H1 (cell line): ENCODE measurements at regions not wholly inside any gene's neighbourhood (a gene's known extent, or its start where the extent isn't known, plus 50 kb on each side); places are given as distances from the start of the nearest gene placed in this dataset.

Source experiments
- CTCF ChIA-PET: fragments of 300-600 bp; sonication (Branson Sonifier 250); formaldehyde crosslinking; loops from one replicate; lab custom pipeline; 2021; ENCODE audit not compliant: partially characterized antibody; lab: Charles Lee
- POLR2A ChIA-PET: fragments of 300-600 bp; sonication (Branson Sonifier 250); formaldehyde crosslinking; loops from one replicate; lab custom pipeline; 2021; ENCODE audit warnings: inconsistent platforms; ENCODE audit not compliant: partially characterized antibody; lab: Charles Lee
- DNase-seq, 2 experiments: peaks; one replicate each; pipeline versions ENCODE4 v3.0.0 to v3.0.0-alpha.2; 2010 to 2022; ENCODE audit warnings: low spot score in 2 of 2, low read depth in 1 of 2, mixed read lengths in 1 of 2
- FAIRE-seq: peaks from 2 replicates; lab custom pipeline; 2011; peaks lifted over from hg19 to GRCh38; lab: Jason Lieb, UNC
- H2AFZ ChIP-seq: 2 replicates; pipeline ENCODE4 v1.8.1; 2012; ENCODE audit warnings: low read length, inconsistent platforms
- H2AK5ac ChIP-seq: 2 replicates; pipeline ENCODE4 v1.6.1; 2013; ENCODE audit warnings: low read depth, low read length
- H2BK120ac ChIP-seq: replicated peaks from 2 replicates; pipeline ENCODE3; 2013; ENCODE audit warnings: low read depth, low read length, inconsistent platforms
- H2BK12ac ChIP-seq: 2 replicates; pipeline ENCODE4 v1.6.1; 2013; ENCODE audit warnings: low read depth, low read length
- H2BK15ac ChIP-seq: 2 replicates; pipeline ENCODE4 v1.6.1; 2013; ENCODE audit warnings: low read length
- H2BK20ac ChIP-seq: 2 replicates; pipeline ENCODE4 v1.6.1; 2013; ENCODE audit warnings: low read length
- H2BK5ac ChIP-seq: 2 replicates; pipeline ENCODE4 v1.6.1; 2013; ENCODE audit warnings: low read depth, low read length
- H3K14ac ChIP-seq: 2 replicates; pipeline ENCODE4 v1.6.1; 2013; ENCODE audit warnings: inconsistent platforms; ENCODE audit not compliant: insufficient read length
- H3K18ac ChIP-seq: 2 replicates; pipeline ENCODE4 v1.6.1; 2013; ENCODE audit warnings: low read length; ENCODE audit errors: extremely low read depth
- H3K23ac ChIP-seq: 2 replicates; pipeline ENCODE4 v1.6.1; 2013; ENCODE audit warnings: inconsistent platforms; ENCODE audit not compliant: insufficient read length
- H3K23me2 ChIP-seq: 2 replicates; pipeline ENCODE4 v1.6.1; 2013; ENCODE audit warnings: low read depth, low read length
- H3K27ac ChIP-seq: 2 replicates; pipeline ENCODE4 v1.6.1; 2011; ENCODE audit warnings: low read depth, low read length, inconsistent platforms
- H3K27me3 ChIP-seq, 4 experiments: replicated peaks in 1 of 4; 1 replicate in 1 of 4; 2 replicates in 3 of 4; pipeline versions ENCODE4 v1.6.1 to v1.8.1; 2011 to 2013; ENCODE audit warnings: low read length in 3 of 4, mild to moderate bottlenecking in 3 of 4, inconsistent platforms in 2 of 4, mixed read lengths in 2 of 4, moderate library complexity in 1 of 4; ENCODE audit not compliant: control insufficient read depth in 3 of 4, insufficient read depth in 3 of 4; ENCODE audit errors: extremely low read depth in 1 of 4
- H3K36me3 ChIP-seq, 4 experiments: 2 replicates each; pipeline versions ENCODE4 v1.6.1 to v1.8.1; 2011 to 2013; ENCODE audit warnings: mild to moderate bottlenecking in 4 of 4, low read length in 3 of 4, moderate library complexity in 2 of 4, control low read depth in 1 of 4, inconsistent platforms in 1 of 4; ENCODE audit not compliant: insufficient read depth in 4 of 4, control insufficient read depth in 2 of 4
- H3K4ac ChIP-seq: replicated peaks from 2 replicates; pipeline ENCODE3; 2013; ENCODE audit warnings: low read length, low read depth, mixed read lengths, inconsistent platforms; ENCODE audit not compliant: insufficient read length
- H3K4me1 ChIP-seq, 4 experiments: replicated peaks in 1 of 4; 1 replicate in 1 of 4; 2 replicates in 3 of 4; pipeline versions ENCODE4 v1.6.1 to v1.8.1; 2011 to 2013; ENCODE audit warnings: low read length in 3 of 4, inconsistent platforms in 2 of 4, mixed read lengths in 1 of 4; ENCODE audit not compliant: insufficient read depth in 4 of 4, control insufficient read depth in 3 of 4
- H3K4me2 ChIP-seq, 2 experiments: 2 replicates each; pipeline versions ENCODE4 v1.6.1 to v1.8.1; 2011 to 2013; ENCODE audit warnings: low read depth in 2 of 2, low read length in 2 of 2, control low read depth in 1 of 2, inconsistent platforms in 1 of 2, mild to moderate bottlenecking in 1 of 2; ENCODE audit not compliant: insufficient read depth in 1 of 2
- H3K4me3 ChIP-seq, 4 experiments: fragments of 200-600, 300-600 bp in 1 of 4; sonication (generic), shearing (Covaris generic), sonication (Bioruptor Twin) in 1 of 4; 2 replicates each; pipeline versions ENCODE4 v1.5.1 to v1.8.1; 2011 to 2016; ENCODE audit warnings: low read length in 4 of 4, low read depth in 3 of 4, control low read depth in 2 of 4, inconsistent platforms in 2 of 4, mild to moderate bottlenecking in 2 of 4, mixed read lengths in 1 of 4, moderate library complexity in 1 of 4; ENCODE audit not compliant: insufficient read depth in 2 of 4; ENCODE audit errors: extremely low read depth in 1 of 4
- H3K56ac ChIP-seq: replicated peaks from 2 replicates; pipeline ENCODE3; 2013; ENCODE audit warnings: low read depth, mild to moderate bottlenecking, mixed read lengths, low read length, inconsistent platforms; ENCODE audit not compliant: insufficient read length
- H3K79me1 ChIP-seq: 2 replicates; pipeline ENCODE4 v1.6.1; 2013; ENCODE audit warnings: low read depth, low read length, control low read depth
- H3K79me2 ChIP-seq, 2 experiments: 2 replicates each; pipeline versions ENCODE4 v1.6.1 to v1.8.1; 2012 to 2013; ENCODE audit warnings: low read length in 2 of 2, mild to moderate bottlenecking in 2 of 2, inconsistent platforms in 1 of 2; ENCODE audit not compliant: insufficient read depth in 2 of 2, control insufficient read depth in 1 of 2
- H3K9ac ChIP-seq, 4 experiments: replicated peaks in 1 of 4; 1 replicate in 1 of 4; 2 replicates in 3 of 4; pipeline versions ENCODE4 v1.6.1 to v1.8.1; 2011 to 2013; ENCODE audit warnings: low read depth in 3 of 4, low read length in 3 of 4, control low read depth in 2 of 4, mild to moderate bottlenecking in 2 of 4, moderate library complexity in 2 of 4, inconsistent platforms in 1 of 4; ENCODE audit errors: extremely low read depth in 1 of 4
- H3K9me3 ChIP-seq, 2 experiments: 2 replicates each; pipeline versions ENCODE4 v1.6.1 to v1.8.1; 2012 to 2013; ENCODE audit warnings: mild to moderate bottlenecking in 2 of 2, moderate library complexity in 2 of 2, control low read depth in 1 of 2, inconsistent platforms in 1 of 2, low read depth in 1 of 2, low read length in 1 of 2, mixed read lengths in 1 of 2; ENCODE audit not compliant: insufficient read depth in 2 of 2
- H4K20me1 ChIP-seq, 2 experiments: replicated peaks in 1 of 2; 2 replicates each; pipeline versions ENCODE3 to v1.8.1; 2011 to 2013; ENCODE audit warnings: inconsistent platforms in 2 of 2, low read length in 2 of 2, mild to moderate bottlenecking in 1 of 2; ENCODE audit not compliant: insufficient read depth in 2 of 2, control insufficient read depth in 1 of 2
- H4K5ac ChIP-seq: 2 replicates; pipeline ENCODE4 v1.6.1; 2013; ENCODE audit warnings: low read length, low read depth, mixed read lengths, inconsistent platforms; ENCODE audit not compliant: insufficient read length
- H4K8ac ChIP-seq: 2 replicates; pipeline ENCODE4 v1.8.0; 2013; ENCODE audit warnings: mild to moderate bottlenecking, moderate library complexity, low read length, inconsistent platforms; ENCODE audit not compliant: insufficient read depth; ENCODE audit errors: extremely low read depth
- H4K91ac ChIP-seq: replicated peaks from 2 replicates; pipeline ENCODE3; 2013; ENCODE audit warnings: low read length, mixed read lengths, inconsistent platforms; ENCODE audit not compliant: insufficient read length
- BCL11A ChIP-seq, 2 experiments: IDR thresholded peaks; one replicate each; pipeline ENCODE4 v1.6.1; 2011; ENCODE audit warnings: low read depth in 2 of 2, low read length in 2 of 2, mild to moderate bottlenecking in 2 of 2
- CEBPB ChIP-seq: IDR thresholded peaks from 2 replicates; pipeline ENCODE4 v1.6.1; 2012; ENCODE audit warnings: low read depth, low read length
- CHD1 ChIP-seq: IDR thresholded peaks from 2 replicates; pipeline ENCODE4 v1.6.1; 2012; ENCODE audit warnings: low read depth, low read length, improper control_type of control experiment
- CREB1 ChIP-seq: IDR thresholded peaks from 2 replicates; pipeline ENCODE4 v1.6.1; 2012; ENCODE audit warnings: inconsistent platforms
- GABPA ChIP-seq: IDR thresholded peaks from 2 replicates; pipeline ENCODE4 v1.6.1; 2011; ENCODE audit warnings: mild to moderate bottlenecking, low read length, moderate library complexity, borderline replicate concordance; ENCODE audit not compliant: insufficient read depth
- JUND ChIP-seq: IDR thresholded peaks from 2 replicates; pipeline ENCODE4 v1.6.1; 2011; ENCODE audit warnings: mild to moderate bottlenecking, improper control_type of control experiment, low read length
- KDM1A ChIP-seq: fragments of 200-600, 300-600 bp; sonication (generic); IDR thresholded peaks from 2 replicates; pipeline ENCODE4 v1.7.1; 2016; ENCODE audit warnings: mild to moderate bottlenecking, low read length, borderline replicate concordance
- KDM4A ChIP-seq: IDR thresholded peaks from one replicate; pipeline ENCODE4 v1.7.1; 2012; ENCODE audit warnings: low read depth, mild to moderate bottlenecking, moderate library complexity, low read length, inconsistent platforms; ENCODE audit not compliant: severe bottlenecking
- MAFK ChIP-seq: IDR thresholded peaks from 2 replicates; pipeline ENCODE4 v1.6.1; 2012; ENCODE audit warnings: low read depth, mild to moderate bottlenecking, improper control_type of control experiment, low read length
- POLR2AphosphoS5 ChIP-seq: IDR thresholded peaks from 2 replicates; pipeline ENCODE4 v1.6.1; 2011; ENCODE audit warnings: low read depth, low read length
- POU5F1 ChIP-seq: IDR thresholded peaks from 2 replicates; pipeline ENCODE4 v1.6.1; 2011; ENCODE audit warnings: low read depth, mild to moderate bottlenecking, low read length, moderate library complexity
- RAD21 ChIP-seq, 2 experiments: IDR thresholded peaks in 1 of 2; conservative IDR thresholded peaks in 1 of 2; 2 replicates each; pipeline ENCODE4 v1.6.1; 2011; ENCODE audit warnings: low read depth in 2 of 2, low read length in 2 of 2, improper control_type of control experiment in 1 of 2, inconsistent platforms in 1 of 2, mild to moderate bottlenecking in 1 of 2, moderate library complexity in 1 of 2
- SIN3A ChIP-seq, 2 experiments: IDR thresholded peaks in 1 of 2; conservative IDR thresholded peaks in 1 of 2; 2 replicates each; pipeline ENCODE4 v1.6.1; 2011 to 2012; ENCODE audit warnings: low read length in 2 of 2, improper control_type of control experiment in 1 of 2, low read depth in 1 of 2, mild to moderate bottlenecking in 1 of 2
- SUZ12 ChIP-seq: fragments of 200-600 bp; sonication (generic); IDR thresholded peaks from 2 replicates; pipeline ENCODE4 v1.6.1; 2012; ENCODE audit warnings: mild to moderate bottlenecking, inconsistent platforms, low read length, moderate library complexity, mixed read lengths
- WGBS, 2 experiments: shearing (Covaris generic) in 1 of 2; methylation state at CpG; one replicate each; pipeline versions ENCODE4 v1.1.6 to v1.1.7; 2013 to 2015; ENCODE audit warnings: low lambda C conversion rate in 2 of 2, mixed read lengths in 2 of 2, inconsistent platforms in 1 of 2, low coverage in 1 of 2, missing lambda C conversion rate in 1 of 2; ENCODE audit not compliant: insufficient replicate concordance in 2 of 2, insufficient coverage in 1 of 2, insufficient read length in 1 of 2; ENCODE audit errors: extremely low coverage in 1 of 2, missing lambda C conversion rate in 1 of 2; 5-methylcytosine and 5-hydroxymethylcytosine counted together

- Histone ChIP-seq H3K4me2 (peak overlapping the region in 1 of 2 experiments; percentile 74; a peak in 3 of 4 replicates), H2BK15ac (no peak overlapping the region), H3K18ac (peak overlapping the region; percentile 32), H4K5ac (peak overlapping the region; percentile 68), H3K23me2 (no peaks in the 10 kb centered on the region), H2BK20ac (no peak overlapping the region), H2BK5ac (peak overlapping the region; percentile 75; the same call in 1 of the 2 replicates), H3K27me3 (no peaks in the 10 kb centered on the region), H3K79me2 (no peaks in the 10 kb centered on the region), H2BK12ac (peak overlapping the region; percentile 97), H3K36me3 (no peaks in the 10 kb centered on the region; a peak in 1 of 8 replicates), H3K9me3 (no peaks in the 10 kb centered on the region), H3K79me1 (no peaks in the 10 kb centered on the region), H3K23ac (no peak overlapping the region), H2AFZ (no peak overlapping the region), H3K27ac (no peak overlapping the region), H4K20me1 (no peaks in the 10 kb centered on the region), H3K4me1 (peaks cover 5 to 18% (median 9%) of the 10 kb centered on the region in 4 experiments; a peak in 6 of 7 replicates), H3K56ac (no peak overlapping the region), H3K4me3 (peak overlapping the region in 1 of 4 experiments; percentile 44; a peak in 1 of 8 replicates), H3K4ac (no peak overlapping the region), H4K91ac (no peak overlapping the region), H4K8ac (no peak overlapping the region), H3K9ac (no peak overlapping the region), H2BK120ac (peak overlapping the region; percentile 38), H3K14ac (no peak overlapping the region), H2AK5ac (no peak overlapping the region)
- DNase-seq (no peak), FAIRE-seq (no peak)
- ChIA-PET POLR2A (no interaction called here), CTCF (no interaction called here)
- WGBS, 2 experiments: 31% methylated on average over 4 of the region's 5 CpGs; no CpG with 5 or more reads in 1 of the 2 experiments
- TF ChIP-seq MAFK: no peak
- no peak for TF ChIP-seq POU5F1
- TF ChIP-seq KDM4A: no peak
- TF ChIP-seq CEBPB: no peak
- no peak for TF ChIP-seq SIN3A (conservative IDR thresholded peaks at IDR 0.05 in 1 of 2, IDR thresholded peaks at IDR 0.05 in 1 of 2; ENCODE audit: low read depth in 1 of 2, low read length in 2 of 2)
- TF ChIP-seq CREB1: no peak
- TF ChIP-seq RAD21 (IDR thresholded peaks at IDR 0.05 in 1 of 2, conservative IDR thresholded peaks at IDR 0.05 in 1 of 2; ENCODE audit: low read depth in 2 of 2, low read length in 2 of 2): no peak
- TF ChIP-seq KDM1A: no peak
- no peak for TF ChIP-seq CHD1
- TF ChIP-seq JUND: no peak
- no peak for TF ChIP-seq BCL11A (IDR thresholded peaks at IDR 0.05; ENCODE audit: low read depth in 2 of 2, low read length in 2 of 2)
- no peak for TF ChIP-seq POLR2AphosphoS5
- no peak for TF ChIP-seq GABPA
- no peak for TF ChIP-seq SUZ12
Observed at GRCh38 chrX:46325312-46325877, 219.8 kb downstream of the ZNF674 start.
